ENCODE measurements at regions not wholly inside any gene's neighbourhood (a gene's known extent, or its start where the extent isn't known, plus 50 kb on each side); places are given as distances from the start of the nearest gene placed in this dataset.

GRCh38 chr5:4941161-4941560 lies 199.0 kb upstream of the ADAMTS16 start (continued):
- TF ChIP-seq REST (IDR thresholded peaks at IDR 0.05; ENCODE audit: unreplicated experiment) (no peak), JUNB (IDR thresholded peaks at IDR 0.05; ENCODE audit: unreplicated experiment) (no peak), ETS1 (IDR thresholded peaks at IDR 0.05) (no peak), NANOG (IDR thresholded peaks at IDR 0.05; ENCODE audit: borderline replicate concordance) (no peak), EZH2phosphoT487 (IDR thresholded peaks at IDR 0.05; ENCODE audit: unreplicated experiment) (no peak), ZNF114 (CRISPR knock-in tag; IDR thresholded peaks at IDR 0.05) (no peak), CREB1 (CRISPR knock-in tag; IDR thresholded peaks at IDR 0.05; ENCODE audit: low read depth) (no peak), ZNF331 (CRISPR knock-in tag; IDR thresholded peaks at IDR 0.05; ENCODE audit: low read depth) (no peak), STAT1 (IDR thresholded peaks at IDR 0.05; ENCODE audit: unreplicated experiment) (no peak), EZH2 (IDR thresholded peaks at IDR 0.05; ENCODE audit: low read depth, unreplicated experiment) (no peak), CTCF (conservative IDR thresholded peaks at IDR 0.05; ENCODE audit: low read depth in 2 of 2) (no peak), POLR2AphosphoS5 (IDR thresholded peaks at IDR 0.05; ENCODE audit: low read depth) (no peak)

- Histone ChIP-seq H3K36me3 (ENCODE audit: insufficient read depth) (no peaks in the 10 kb centered on the region), H3K27ac (ENCODE audit: low read depth) (no peak overlapping the region), H3K79me2 (replicated peaks; ENCODE audit: insufficient read depth) (no peaks in the 10 kb centered on the region), H4K20me1 (replicated peaks; ENCODE audit: insufficient read depth) (no peaks in the 10 kb centered on the region), H3K9me2 (ENCODE audit: insufficient read depth) (no peaks in the 10 kb centered on the region), H3K4me2 (no peak overlapping the region), H3K27me3 (ENCODE audit: insufficient read depth) (no peaks in the 10 kb centered on the region), H2AFZ (peak overlapping the region; percentile 96), H3K4me1 (ENCODE audit: insufficient read depth) (no peaks in the 10 kb centered on the region), H3F3A (replicated peaks; ENCODE audit: low read depth) (no peaks in the 10 kb centered on the region), H3K4me3 (no peak overlapping the region)
- Mint-ChIP-seq H3K36me3 (ENCODE audit: low read depth) (no peaks in the 10 kb centered on the region), H3K4me1 (peaks cover 9% of the 10 kb centered on the region), H3K27me3 (ENCODE audit: insufficient read depth, low read depth, poor library complexity) (peaks cover 8% of the 10 kb centered on the region), H3K27ac (no peak overlapping the region), H3K9me3 (no peaks in the 10 kb centered on the region), H3K4me3 (no peak overlapping the region)
- ATAC-seq, result peak; percentile 91
- DNase-seq (ENCODE audit: low spot score), result peak; percentile 45
- peak; percentile 88 to 93 for TF ChIP-seq CTCF (conservative IDR thresholded peaks at IDR 0.05; ENCODE audit: low read depth in 2 of 2)
- TF ChIP-seq CREB1 (CRISPR knock-in tag; IDR thresholded peaks at IDR 0.05; ENCODE audit: low read depth), result no peak
- no peak for TF ChIP-seq REST (IDR thresholded peaks at IDR 0.05; ENCODE audit: unreplicated experiment)
Observed at GRCh38 chr5:4941957-4942830, 197.9 kb upstream of the ADAMTS16 start.

Measured in GM23338 (cell line).